GM23338 (cell line): ENCODE measurements at regions not wholly inside any gene's neighbourhood (a gene's known extent, or its start where the extent isn't known, plus 50 kb on each side); places are given as distances from the start of the nearest gene placed in this dataset.

ENCODE experiments used
- CTCF ChIP-seq, 2 experiments: fragments of 200-600 bp in 1 of 2; sonication (generic) in 1 of 2; conservative IDR thresholded peaks; 2 replicates each; pipeline versions ENCODE4 v1.5.1 to v1.6.1; 2016 to 2017; ENCODE audit warnings: antibody characterized with exemption in 2 of 2, low read depth in 2 of 2, mild to moderate bottlenecking in 2 of 2, moderate library complexity in 1 of 2
- ETS1 ChIP-seq: IDR thresholded peaks from 2 replicates; pipeline ENCODE4 v1.6.1; 2016; ENCODE audit warnings: antibody characterized with exemption
- EZH2 ChIP-seq: fragments of 200-600 bp; sonication (generic); IDR thresholded peaks from one replicate; pipeline ENCODE4 v1.8.0; 2017; ENCODE audit warnings: antibody characterized with exemption, mild to moderate bottlenecking, low read depth; ENCODE audit not compliant: unreplicated experiment
- JUNB ChIP-seq: IDR thresholded peaks from one replicate; pipeline ENCODE4 v1.6.1; 2016; ENCODE audit warnings: antibody characterized with exemption; ENCODE audit not compliant: unreplicated experiment
- NANOG ChIP-seq: IDR thresholded peaks from 2 replicates; pipeline ENCODE4 v1.6.1; 2016; ENCODE audit warnings: antibody characterized with exemption, borderline replicate concordance
- POLR2AphosphoS5 ChIP-seq: IDR thresholded peaks from 2 replicates; pipeline ENCODE4 v1.6.1; 2016; ENCODE audit warnings: antibody characterized with exemption, low read depth
- REST ChIP-seq: IDR thresholded peaks from one replicate; pipeline ENCODE4 v1.6.1; 2018; ENCODE audit warnings: antibody characterized with exemption; ENCODE audit not compliant: unreplicated experiment

DNA sequence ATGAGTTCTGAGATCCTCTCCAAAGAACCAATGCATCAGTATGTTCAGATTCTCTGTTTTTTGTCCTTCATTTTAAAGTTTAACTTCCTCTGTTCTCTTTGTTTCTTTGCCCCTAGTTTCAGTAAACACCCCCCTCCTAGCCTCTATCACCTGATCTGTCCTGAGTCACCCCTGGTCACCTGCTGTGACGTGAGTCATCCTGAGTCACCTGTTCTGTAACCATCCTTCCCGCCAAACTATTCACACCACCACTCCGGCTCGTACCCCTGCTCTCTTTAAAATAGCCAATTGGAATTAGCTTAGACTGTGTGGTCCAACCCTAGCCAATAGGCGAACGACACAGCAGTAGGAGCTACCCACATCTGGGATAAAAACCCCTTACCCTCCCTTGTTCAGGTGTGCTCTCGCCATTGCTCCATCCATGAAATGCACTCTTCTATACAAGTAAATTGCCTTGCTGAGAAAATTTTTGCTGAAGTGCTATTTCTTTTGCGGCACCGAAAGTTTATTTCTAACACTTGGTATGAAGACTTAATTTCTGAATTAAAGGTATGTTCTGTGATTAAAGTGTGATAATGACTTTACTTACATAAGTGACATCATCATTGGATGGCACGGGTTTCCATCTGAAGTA, 318.4 kb downstream of the AASDHPPT start:
- TF ChIP-seq CTCF (conservative IDR thresholded peaks at IDR 0.05; ENCODE audit: low read depth in 2 of 2) (no peak), REST (no peak), EZH2 (no peak), POLR2AphosphoS5 (no peak), JUNB (no peak), NANOG (no peak), ETS1 (no peak)
